Spleen (tissue), 7 donors: ENCODE measurements at regions not wholly inside any gene's neighbourhood (a gene's known extent, or its start where the extent isn't known, plus 50 kb on each side); places are given as distances from the start of the nearest gene placed in this dataset.

ENCODE experiments used
- POLR2A ChIP-seq, 3 donors: fragments of 450-650 bp; IDR thresholded peaks; one replicate each; pipeline ENCODE4 v1.5.1; 2017; ENCODE audit warnings: antibody characterized with exemption in 3 of 3, mild to moderate bottlenecking in 1 of 3
- POLR2AphosphoS5 ChIP-seq, 3 donors: sonication (generic); formaldehyde crosslinking; IDR thresholded peaks; one replicate each; pipeline ENCODE4 v1.5.1; 2017; ENCODE audit warnings: antibody characterized with exemption in 3 of 3
- TF ChIP-seq, protein P1 (sequence below), 11 experiments: fragments of 200-600 bp in 7 of 11; fragments of 450-650 bp in 4 of 11; sonication (generic) in 4 of 11; IDR thresholded peaks in 8 of 11; conservative IDR thresholded peaks in 3 of 11; 1 replicate in 7 of 11; 2 replicates in 4 of 11; pipeline versions ENCODE4 v1.4.0 to v1.8.0; 2016 to 2021; ENCODE audit warnings: antibody characterized with exemption in 11 of 11, inconsistent platforms in 4 of 11, mild to moderate bottlenecking in 1 of 11
- donor health status: DM: no; HTN: no; CAD: no; lungs with moderate emphysema.
- donor health status: DM: no; HTN: no; CAD: no.
- donor health status: DM: no; HTN: no; CAD: no.

DNA sequence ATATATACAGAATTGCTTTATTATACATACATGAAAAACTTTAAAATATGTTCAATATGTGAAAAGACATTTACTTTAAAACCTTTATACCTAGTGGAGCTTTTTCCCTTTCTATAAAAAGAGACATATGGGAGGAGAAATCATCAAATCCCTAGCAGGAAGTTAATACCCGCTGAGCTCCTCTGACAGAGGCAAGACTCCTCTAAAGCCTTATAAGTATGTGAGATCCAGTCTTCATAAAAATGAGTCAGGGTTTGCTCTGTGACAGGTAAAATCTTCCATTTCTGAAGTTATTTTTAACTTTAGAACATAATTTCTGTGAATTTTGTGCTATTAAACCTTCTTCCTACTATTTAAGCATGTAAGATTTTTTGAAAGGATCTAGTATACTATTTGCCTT lies 634.4 kb upstream of the AADAT start:
- TF ChIP-seq, protein P1, sequence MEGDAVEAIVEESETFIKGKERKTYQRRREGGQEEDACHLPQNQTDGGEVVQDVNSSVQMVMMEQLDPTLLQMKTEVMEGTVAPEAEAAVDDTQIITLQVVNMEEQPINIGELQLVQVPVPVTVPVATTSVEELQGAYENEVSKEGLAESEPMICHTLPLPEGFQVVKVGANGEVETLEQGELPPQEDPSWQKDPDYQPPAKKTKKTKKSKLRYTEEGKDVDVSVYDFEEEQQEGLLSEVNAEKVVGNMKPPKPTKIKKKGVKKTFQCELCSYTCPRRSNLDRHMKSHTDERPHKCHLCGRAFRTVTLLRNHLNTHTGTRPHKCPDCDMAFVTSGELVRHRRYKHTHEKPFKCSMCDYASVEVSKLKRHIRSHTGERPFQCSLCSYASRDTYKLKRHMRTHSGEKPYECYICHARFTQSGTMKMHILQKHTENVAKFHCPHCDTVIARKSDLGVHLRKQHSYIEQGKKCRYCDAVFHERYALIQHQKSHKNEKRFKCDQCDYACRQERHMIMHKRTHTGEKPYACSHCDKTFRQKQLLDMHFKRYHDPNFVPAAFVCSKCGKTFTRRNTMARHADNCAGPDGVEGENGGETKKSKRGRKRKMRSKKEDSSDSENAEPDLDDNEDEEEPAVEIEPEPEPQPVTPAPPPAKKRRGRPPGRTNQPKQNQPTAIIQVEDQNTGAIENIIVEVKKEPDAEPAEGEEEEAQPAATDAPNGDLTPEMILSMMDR (IDR thresholded peaks at IDR 0.05 in 8 of 11, conservative IDR thresholded peaks at IDR 0.05 in 3 of 11), result no peak
- TF ChIP-seq POLR2A (IDR thresholded peaks at IDR 0.05) (no peak), POLR2AphosphoS5 (IDR thresholded peaks at IDR 0.05) (no peak)
